HEK293 (cell line): ENCODE measurements at regions not wholly inside any gene's neighbourhood (a gene's known extent, or its start where the extent isn't known, plus 50 kb on each side); places are given as distances from the start of the nearest gene placed in this dataset.

Experiments
- HOXA7 ChIP-seq: sonication (generic); formaldehyde crosslinking; IDR thresholded peaks from 2 replicates; pipeline ENCODE4 v1.8.1; 2022; ENCODE audit warnings: missing genetic modification reagents, borderline replicate concordance
- ZFP69B ChIP-seq: fragments of 450-650 bp; formaldehyde crosslinking; IDR thresholded peaks from 2 replicates; pipeline ENCODE4 v1.5.1; 2016; ENCODE audit warnings: missing biosample characterization, missing genetic modification characterization
- ZNF404 ChIP-seq: fragments of 450-650 bp; formaldehyde crosslinking; IDR thresholded peaks from 2 replicates; pipeline ENCODE4 v1.5.1; 2017; ENCODE audit warnings: missing biosample characterization, missing genetic modification characterization
- ZNF555 ChIP-seq: fragments of 450-650 bp; formaldehyde crosslinking; conservative IDR thresholded peaks from 2 replicates; pipeline ENCODE4 v1.5.1; 2017; ENCODE audit warnings: missing biosample characterization, mild to moderate bottlenecking, missing genetic modification characterization, inconsistent platforms
- ZNF707 ChIP-seq: fragments of 450-650 bp; formaldehyde crosslinking; IDR thresholded peaks from 2 replicates; pipeline ENCODE4 v1.5.1; 2016; ENCODE audit warnings: missing biosample characterization, missing genetic modification characterization
- TF ChIP-seq, protein P1 (sequence below): sonication (generic); formaldehyde crosslinking; IDR thresholded peaks from 2 replicates; pipeline ENCODE4 v1.8.1; 2022; ENCODE audit warnings: mild to moderate bottlenecking, moderate library complexity, missing genetic modification reagents
- TF ChIP-seq, protein P2 (sequence below): fragments of 450-650 bp; formaldehyde crosslinking; IDR thresholded peaks from 2 replicates; pipeline ENCODE4 v1.5.1; 2016; ENCODE audit warnings: missing biosample characterization, missing genetic modification characterization
- TF ChIP-seq, protein P3 (sequence below): fragments of 450-650 bp; formaldehyde crosslinking; IDR thresholded peaks from 2 replicates; pipeline ENCODE4 v1.5.1; 2016; ENCODE audit warnings: missing biosample characterization, missing genetic modification characterization

DNA sequence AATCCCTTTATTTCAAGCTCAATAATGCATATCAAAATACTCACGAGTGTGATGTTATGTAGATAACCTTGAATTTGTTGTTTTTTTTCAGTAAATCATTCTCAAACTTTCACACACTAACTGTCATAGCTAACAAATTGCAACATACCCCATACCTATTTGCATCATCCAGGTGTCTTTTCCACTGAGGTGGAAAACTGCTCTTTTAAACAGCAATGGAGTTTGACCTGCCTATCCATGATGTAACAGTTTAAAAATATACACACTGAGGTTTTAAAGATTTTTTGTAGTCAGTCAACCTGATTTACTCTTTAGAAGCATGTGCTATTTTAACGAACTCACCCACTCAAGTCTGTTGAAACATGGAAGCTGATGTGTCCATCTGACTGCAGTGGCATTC is 298.7 kb downstream of the RND3 start:
- TF ChIP-seq ZNF404 (no peak), ZFP69B (tag by site-specific recombination) (no peak), HOXA7 (CRISPR knock-in tag) (no peak), ZNF555 (tag by site-specific recombination) (no peak), ZNF707 (tag by site-specific recombination) (no peak)
- TF ChIP-seq, protein P1, sequence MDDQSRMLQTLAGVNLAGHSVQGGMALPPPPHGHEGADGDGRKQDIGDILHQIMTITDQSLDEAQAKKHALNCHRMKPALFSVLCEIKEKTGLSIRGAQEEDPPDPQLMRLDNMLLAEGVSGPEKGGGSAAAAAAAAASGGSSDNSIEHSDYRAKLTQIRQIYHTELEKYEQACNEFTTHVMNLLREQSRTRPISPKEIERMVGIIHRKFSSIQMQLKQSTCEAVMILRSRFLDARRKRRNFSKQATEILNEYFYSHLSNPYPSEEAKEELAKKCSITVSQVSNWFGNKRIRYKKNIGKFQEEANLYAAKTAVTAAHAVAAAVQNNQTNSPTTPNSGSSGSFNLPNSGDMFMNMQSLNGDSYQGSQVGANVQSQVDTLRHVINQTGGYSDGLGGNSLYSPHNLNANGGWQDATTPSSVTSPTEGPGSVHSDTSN = no peak
- TF ChIP-seq, protein P2, sequence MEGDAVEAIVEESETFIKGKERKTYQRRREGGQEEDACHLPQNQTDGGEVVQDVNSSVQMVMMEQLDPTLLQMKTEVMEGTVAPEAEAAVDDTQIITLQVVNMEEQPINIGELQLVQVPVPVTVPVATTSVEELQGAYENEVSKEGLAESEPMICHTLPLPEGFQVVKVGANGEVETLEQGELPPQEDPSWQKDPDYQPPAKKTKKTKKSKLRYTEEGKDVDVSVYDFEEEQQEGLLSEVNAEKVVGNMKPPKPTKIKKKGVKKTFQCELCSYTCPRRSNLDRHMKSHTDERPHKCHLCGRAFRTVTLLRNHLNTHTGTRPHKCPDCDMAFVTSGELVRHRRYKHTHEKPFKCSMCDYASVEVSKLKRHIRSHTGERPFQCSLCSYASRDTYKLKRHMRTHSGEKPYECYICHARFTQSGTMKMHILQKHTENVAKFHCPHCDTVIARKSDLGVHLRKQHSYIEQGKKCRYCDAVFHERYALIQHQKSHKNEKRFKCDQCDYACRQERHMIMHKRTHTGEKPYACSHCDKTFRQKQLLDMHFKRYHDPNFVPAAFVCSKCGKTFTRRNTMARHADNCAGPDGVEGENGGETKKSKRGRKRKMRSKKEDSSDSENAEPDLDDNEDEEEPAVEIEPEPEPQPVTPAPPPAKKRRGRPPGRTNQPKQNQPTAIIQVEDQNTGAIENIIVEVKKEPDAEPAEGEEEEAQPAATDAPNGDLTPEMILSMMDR (tag by site-specific recombination) = no peak
- TF ChIP-seq, protein P3, sequence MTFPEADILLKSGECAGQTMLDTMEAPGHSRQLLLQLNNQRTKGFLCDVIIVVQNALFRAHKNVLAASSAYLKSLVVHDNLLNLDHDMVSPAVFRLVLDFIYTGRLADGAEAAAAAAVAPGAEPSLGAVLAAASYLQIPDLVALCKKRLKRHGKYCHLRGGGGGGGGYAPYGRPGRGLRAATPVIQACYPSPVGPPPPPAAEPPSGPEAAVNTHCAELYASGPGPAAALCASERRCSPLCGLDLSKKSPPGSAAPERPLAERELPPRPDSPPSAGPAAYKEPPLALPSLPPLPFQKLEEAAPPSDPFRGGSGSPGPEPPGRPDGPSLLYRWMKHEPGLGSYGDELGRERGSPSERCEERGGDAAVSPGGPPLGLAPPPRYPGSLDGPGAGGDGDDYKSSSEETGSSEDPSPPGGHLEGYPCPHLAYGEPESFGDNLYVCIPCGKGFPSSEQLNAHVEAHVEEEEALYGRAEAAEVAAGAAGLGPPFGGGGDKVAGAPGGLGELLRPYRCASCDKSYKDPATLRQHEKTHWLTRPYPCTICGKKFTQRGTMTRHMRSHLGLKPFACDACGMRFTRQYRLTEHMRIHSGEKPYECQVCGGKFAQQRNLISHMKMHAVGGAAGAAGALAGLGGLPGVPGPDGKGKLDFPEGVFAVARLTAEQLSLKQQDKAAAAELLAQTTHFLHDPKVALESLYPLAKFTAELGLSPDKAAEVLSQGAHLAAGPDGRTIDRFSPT (tag by site-specific recombination) = no peak
